ENCODE measurements at regions not wholly inside any gene's neighbourhood (a gene's known extent, or its start where the extent isn't known, plus 50 kb on each side); places are given as distances from the start of the nearest gene placed in this dataset.

GRCh38 chr11:15476371-15476917 is 361.7 kb downstream of the INSC start:
- Histone ChIP-seq H3K56ac (ENCODE audit: low read length) (no peak overlapping the region), H3K4me2 (ENCODE audit: low read length) (no peak overlapping the region), H2BK120ac (ENCODE audit: low read depth, low read length) (no peak overlapping the region), H2AK5ac (ENCODE audit: low read length) (no peak overlapping the region), H2BK15ac (replicated peaks; ENCODE audit: low read depth) (no peak overlapping the region), H3K4me1 (ENCODE audit: control insufficient read depth, low read depth, low read length) (no peaks in the 10 kb centered on the region), H3K18ac (ENCODE audit: low read length) (no peak overlapping the region), H3K27ac (ENCODE audit: low read depth, low read length) (no peak overlapping the region), H4K5ac (ENCODE audit: low read length) (no peak overlapping the region), H3K4ac (ENCODE audit: low read depth, low read length) (no peak overlapping the region), H3K27me3 (ENCODE audit: insufficient read depth, low read length, poor library complexity) (no peaks in the 10 kb centered on the region), H3K4me3 (ENCODE audit: low read length) (no peak overlapping the region), H3K36me3 (ENCODE audit: control insufficient read depth, insufficient read depth, low read length) (no peaks in the 10 kb centered on the region), H3K23ac (ENCODE audit: low read length) (no peak overlapping the region), H3K79me1 (ENCODE audit: low read length) (no peaks in the 10 kb centered on the region), H3K79me2 (ENCODE audit: control insufficient read depth, insufficient read depth, low read length) (no peaks in the 10 kb centered on the region), H4K8ac (ENCODE audit: low read depth, low read length) (no peak overlapping the region), H2BK5ac (ENCODE audit: low read length) (no peak overlapping the region), H3K9ac (ENCODE audit: low read length) (no peak overlapping the region)
- no CpG with 5 or more reads among the region's 5 CpGs for WGBS (ENCODE audit: extremely low coverage, insufficient coverage, low lambda C conversion rate)
- DNase-seq: no peak

GRCh38 chr11:15481871-15482270 is 367.1 kb downstream of the INSC start:
- H3K27ac ChIP-seq (ENCODE audit: low read depth, low read length): no peak overlapping the region
- no peak overlapping the region for H3K18ac ChIP-seq (ENCODE audit: low read length)
- H2BK15ac ChIP-seq (replicated peaks; ENCODE audit: low read depth): no peak overlapping the region
- no peak overlapping the region for H3K4ac ChIP-seq (ENCODE audit: low read depth, low read length)
- H2BK120ac ChIP-seq (ENCODE audit: low read depth, low read length): no peak overlapping the region
- no peak overlapping the region for H3K4me3 ChIP-seq (ENCODE audit: low read length)
- no peaks in the 10 kb centered on the region for H3K27me3 ChIP-seq (ENCODE audit: insufficient read depth, low read length, poor library complexity)
- H4K8ac ChIP-seq (ENCODE audit: low read depth, low read length): no peak overlapping the region
- H3K4me2 ChIP-seq (ENCODE audit: low read length): no peak overlapping the region
- H3K9ac ChIP-seq (ENCODE audit: low read length): no peak overlapping the region
- no peaks in the 10 kb centered on the region for H3K36me3 ChIP-seq (ENCODE audit: control insufficient read depth, insufficient read depth, low read length)
- no peak overlapping the region for H2BK5ac ChIP-seq (ENCODE audit: low read length)
- no peak overlapping the region for H3K23ac ChIP-seq (ENCODE audit: low read length)
- H3K4me1 ChIP-seq (ENCODE audit: control insufficient read depth, low read depth, low read length): no peaks in the 10 kb centered on the region
- no peak for DNase-seq
- H3K79me1 ChIP-seq (ENCODE audit: low read length): no peaks in the 10 kb centered on the region
- H4K5ac ChIP-seq (ENCODE audit: low read length): no peak overlapping the region
- H3K79me2 ChIP-seq (ENCODE audit: control insufficient read depth, insufficient read depth, low read length): no peaks in the 10 kb centered on the region
- WGBS (ENCODE audit: extremely low coverage, insufficient coverage, low lambda C conversion rate): no CpG with 5 or more reads among the region's 2 CpGs
- no peak overlapping the region for H3K56ac ChIP-seq (ENCODE audit: low read length)
- H2AK5ac ChIP-seq (ENCODE audit: low read length): no peak overlapping the region

GRCh38 chr11:15483205-15483604 is 368.5 kb downstream of the INSC start:
- Histone ChIP-seq H3K79me2 (ENCODE audit: control insufficient read depth, insufficient read depth, low read length) (no peaks in the 10 kb centered on the region), H4K5ac (ENCODE audit: low read length) (no peak overlapping the region), H2BK120ac (ENCODE audit: low read depth, low read length) (no peak overlapping the region), H2BK15ac (replicated peaks; ENCODE audit: low read depth) (no peak overlapping the region), H3K9ac (ENCODE audit: low read length) (no peak overlapping the region), H3K27ac (ENCODE audit: low read depth, low read length) (no peak overlapping the region), H2AK5ac (ENCODE audit: low read length) (no peak overlapping the region), H3K4me1 (ENCODE audit: control insufficient read depth, low read depth, low read length) (no peaks in the 10 kb centered on the region), H3K36me3 (ENCODE audit: control insufficient read depth, insufficient read depth, low read length) (no peaks in the 10 kb centered on the region), H3K4me2 (ENCODE audit: low read length) (no peak overlapping the region), H3K79me1 (ENCODE audit: low read length) (no peaks in the 10 kb centered on the region), H3K18ac (ENCODE audit: low read length) (no peak overlapping the region), H3K4ac (ENCODE audit: low read depth, low read length) (no peak overlapping the region), H3K56ac (ENCODE audit: low read length) (no peak overlapping the region), H3K23ac (ENCODE audit: low read length) (no peak overlapping the region), H2BK5ac (ENCODE audit: low read length) (no peak overlapping the region), H3K27me3 (ENCODE audit: insufficient read depth, low read length, poor library complexity) (no peaks in the 10 kb centered on the region), H4K8ac (ENCODE audit: low read depth, low read length) (no peak overlapping the region), H3K4me3 (ENCODE audit: low read length) (no peak overlapping the region)
- WGBS (ENCODE audit: extremely low coverage, insufficient coverage, low lambda C conversion rate): no CpG with 5 or more reads among the region's 1 CpG
- DNase-seq: no peak

GRCh38 chr11:15484398-15484797 is 369.7 kb downstream of the INSC start:
- no peak overlapping the region for H3K56ac ChIP-seq (ENCODE audit: low read length)
- no peak overlapping the region for H2BK5ac ChIP-seq (ENCODE audit: low read length)
- no peak overlapping the region for H3K4ac ChIP-seq (ENCODE audit: low read depth, low read length)
- H3K36me3 ChIP-seq (ENCODE audit: control insufficient read depth, insufficient read depth, low read length): no peaks in the 10 kb centered on the region
- no peak overlapping the region for H3K9ac ChIP-seq (ENCODE audit: low read length)
- H3K4me3 ChIP-seq (ENCODE audit: low read length): no peak overlapping the region
- WGBS (ENCODE audit: extremely low coverage, insufficient coverage, low lambda C conversion rate): no CpG with 5 or more reads among the region's 2 CpGs
- no peak overlapping the region for H2BK15ac ChIP-seq (replicated peaks; ENCODE audit: low read depth)
- H3K4me2 ChIP-seq (ENCODE audit: low read length): no peak overlapping the region
- no peaks in the 10 kb centered on the region for H3K4me1 ChIP-seq (ENCODE audit: control insufficient read depth, low read depth, low read length)
- no peak overlapping the region for H2BK120ac ChIP-seq (ENCODE audit: low read depth, low read length)
- H3K79me2 ChIP-seq (ENCODE audit: control insufficient read depth, insufficient read depth, low read length): no peaks in the 10 kb centered on the region
- no peaks in the 10 kb centered on the region for H3K27me3 ChIP-seq (ENCODE audit: insufficient read depth, low read length, poor library complexity)
- no peak overlapping the region for H3K18ac ChIP-seq (ENCODE audit: low read length)
- H4K5ac ChIP-seq (ENCODE audit: low read length): no peak overlapping the region
- H4K8ac ChIP-seq (ENCODE audit: low read depth, low read length): no peak overlapping the region
- DNase-seq: no peak
- H3K79me1 ChIP-seq (ENCODE audit: low read length): no peaks in the 10 kb centered on the region
- no peak overlapping the region for H2AK5ac ChIP-seq (ENCODE audit: low read length)
- H3K27ac ChIP-seq (ENCODE audit: low read depth, low read length): no peak overlapping the region
- no peak overlapping the region for H3K23ac ChIP-seq (ENCODE audit: low read length)

GRCh38 chr11:15485432-15485831 is 370.7 kb downstream of the INSC start:
- Histone ChIP-seq H3K79me2 (ENCODE audit: control insufficient read depth, insufficient read depth, low read length) (no peaks in the 10 kb centered on the region), H3K36me3 (ENCODE audit: control insufficient read depth, insufficient read depth, low read length) (no peaks in the 10 kb centered on the region), H3K56ac (ENCODE audit: low read length) (no peak overlapping the region), H3K4me2 (ENCODE audit: low read length) (no peak overlapping the region), H2BK120ac (ENCODE audit: low read depth, low read length) (no peak overlapping the region), H3K18ac (ENCODE audit: low read length) (no peak overlapping the region), H2AK5ac (ENCODE audit: low read length) (no peak overlapping the region), H2BK15ac (replicated peaks; ENCODE audit: low read depth) (no peak overlapping the region), H3K79me1 (ENCODE audit: low read length) (no peaks in the 10 kb centered on the region), H3K4ac (ENCODE audit: low read depth, low read length) (no peak overlapping the region), H3K27ac (ENCODE audit: low read depth, low read length) (no peak overlapping the region), H3K4me3 (ENCODE audit: low read length) (no peak overlapping the region), H4K8ac (ENCODE audit: low read depth, low read length) (no peak overlapping the region), H3K23ac (ENCODE audit: low read length) (no peak overlapping the region), H4K5ac (ENCODE audit: low read length) (no peak overlapping the region), H3K9ac (ENCODE audit: low read length) (no peak overlapping the region), H3K4me1 (ENCODE audit: control insufficient read depth, low read depth, low read length) (no peaks in the 10 kb centered on the region), H3K27me3 (ENCODE audit: insufficient read depth, low read length, poor library complexity) (no peaks in the 10 kb centered on the region), H2BK5ac (ENCODE audit: low read length) (no peak overlapping the region)
- no peak for DNase-seq
- no CpG with 5 or more reads among the region's 2 CpGs for WGBS (ENCODE audit: extremely low coverage, insufficient coverage, low lambda C conversion rate)

- Histone ChIP-seq H3K4me2 (ENCODE audit: low read length) (no peak overlapping the region), H3K4me1 (ENCODE audit: control insufficient read depth, low read depth, low read length) (no peaks in the 10 kb centered on the region), H2BK120ac (ENCODE audit: low read depth, low read length) (no peak overlapping the region), H3K9ac (ENCODE audit: low read length) (no peak overlapping the region), H3K4ac (ENCODE audit: low read depth, low read length) (no peak overlapping the region), H4K8ac (ENCODE audit: low read depth, low read length) (no peak overlapping the region), H2AK5ac (ENCODE audit: low read length) (no peak overlapping the region), H4K5ac (ENCODE audit: low read length) (no peak overlapping the region), H3K79me1 (ENCODE audit: low read length) (no peaks in the 10 kb centered on the region), H3K27ac (ENCODE audit: low read depth, low read length) (no peak overlapping the region), H2BK15ac (replicated peaks; ENCODE audit: low read depth) (no peak overlapping the region), H3K36me3 (ENCODE audit: control insufficient read depth, insufficient read depth, low read length) (no peaks in the 10 kb centered on the region), H3K4me3 (ENCODE audit: low read length) (no peak overlapping the region), H3K27me3 (ENCODE audit: insufficient read depth, low read length, poor library complexity) (no peaks in the 10 kb centered on the region), H2BK5ac (ENCODE audit: low read length) (no peak overlapping the region), H3K56ac (ENCODE audit: low read length) (no peak overlapping the region), H3K23ac (ENCODE audit: low read length) (no peak overlapping the region), H3K79me2 (ENCODE audit: control insufficient read depth, insufficient read depth, low read length) (no peaks in the 10 kb centered on the region), H3K18ac (ENCODE audit: low read length) (no peak overlapping the region)
- no peak for DNase-seq
Measured at GRCh38 chr11:15489281-15489680, 374.6 kb downstream of the INSC start.
